ENCODE measurements at regions not wholly inside any gene's neighbourhood (a gene's known extent, or its start where the extent isn't known, plus 50 kb on each side); places are given as distances from the start of the nearest gene placed in this dataset.
"Not testable (repeated sequence)": the region's sequence is repeated elsewhere in the genome, so short reads cannot be mapped to it uniquely, and the experiment has no call there.

- DNase-seq (ENCODE audit: low read depth) = no peak
Observed at GRCh38 chr20:12949429-12949980, 59.3 kb upstream of the SPTLC3 start.

- not testable (repeated sequence) for DNase-seq (ENCODE audit: low read depth)
Observed at GRCh38 chr20:12954254-12954653, 54.5 kb upstream of the SPTLC3 start.

- DNase-seq (ENCODE audit: low read depth) = no peak
Observed at GRCh38 chr20:12955611-12956010, 53.2 kb upstream of the SPTLC3 start.

GRCh38 chr20:12956303-12956702 is 52.5 kb upstream of the SPTLC3 start:
- DNase-seq (ENCODE audit: low read depth) = no peak

GRCh38 chr20:12957968-12958367 is 50.8 kb upstream of the SPTLC3 start:
- DNase-seq (ENCODE audit: low read depth) = no peak
